Osteoblast (primary cell): ENCODE measurements at regions not wholly inside any gene's neighbourhood (a gene's known extent, or its start where the extent isn't known, plus 50 kb on each side); places are given as distances from the start of the nearest gene placed in this dataset.

Experiments used
- DNase-seq: peaks from one replicate; pipeline ENCODE4 v3.0.0; 2011; ENCODE audit warnings: low spot score, mixed read lengths; ENCODE audit not compliant: insufficient read length; ENCODE audit errors: missing footprints
- H2AFZ ChIP-seq: 2 replicates; pipeline ENCODE4 v1.6.0; 2011; ENCODE audit warnings: mild to moderate bottlenecking, low read length
- H3K27ac ChIP-seq: 2 replicates; pipeline ENCODE4 v1.5.1; 2011; ENCODE audit warnings: mild to moderate bottlenecking, low read depth, low read length, moderate library complexity
- H3K27me3 ChIP-seq: 2 replicates; pipeline ENCODE4 v1.6.0; 2012; ENCODE audit warnings: mild to moderate bottlenecking, control low read depth, inconsistent platforms, low read length, moderate library complexity; ENCODE audit not compliant: insufficient read depth
- H3K36me3 ChIP-seq: 2 replicates; pipeline ENCODE4 v1.5.1; 2011; ENCODE audit warnings: mild to moderate bottlenecking, low read length, control low read depth, moderate library complexity; ENCODE audit not compliant: insufficient read depth
- H3K4me1 ChIP-seq: 2 replicates; pipeline ENCODE4 v1.5.1; 2011; ENCODE audit warnings: mild to moderate bottlenecking, low read length, control low read depth, moderate library complexity; ENCODE audit not compliant: insufficient read depth
- H3K4me2 ChIP-seq: 2 replicates; pipeline ENCODE4 v1.6.0; 2011; ENCODE audit warnings: mild to moderate bottlenecking, low read length; ENCODE audit not compliant: insufficient read depth
- H3K4me3 ChIP-seq: fragments of 200-600 bp; sonication (generic); 3 replicates; pipeline ENCODE4 v1.5.1; 2012; ENCODE audit warnings: mild to moderate bottlenecking, low read length, inconsistent platforms; ENCODE audit not compliant: insufficient read depth
- H3K79me2 ChIP-seq: 2 replicates; pipeline ENCODE4 v1.6.0; 2012; ENCODE audit warnings: mild to moderate bottlenecking, low read length, control low read depth, inconsistent platforms; ENCODE audit not compliant: insufficient read depth
- H3K9me3 ChIP-seq: 2 replicates; pipeline ENCODE4 v1.5.1; 2011; ENCODE audit warnings: low read depth, low read length, control low read depth
- H4K20me1 ChIP-seq: 2 replicates; pipeline ENCODE4 v1.6.0; 2012; ENCODE audit warnings: mild to moderate bottlenecking, low read length, control low read depth; ENCODE audit not compliant: insufficient read depth
- TF ChIP-seq, protein P1 (sequence below): IDR thresholded peaks from 2 replicates; pipeline ENCODE4 v1.5.1; 2011; ENCODE audit warnings: mild to moderate bottlenecking, low read depth, low read length, moderate library complexity; ENCODE audit errors: extremely low read depth

DNA sequence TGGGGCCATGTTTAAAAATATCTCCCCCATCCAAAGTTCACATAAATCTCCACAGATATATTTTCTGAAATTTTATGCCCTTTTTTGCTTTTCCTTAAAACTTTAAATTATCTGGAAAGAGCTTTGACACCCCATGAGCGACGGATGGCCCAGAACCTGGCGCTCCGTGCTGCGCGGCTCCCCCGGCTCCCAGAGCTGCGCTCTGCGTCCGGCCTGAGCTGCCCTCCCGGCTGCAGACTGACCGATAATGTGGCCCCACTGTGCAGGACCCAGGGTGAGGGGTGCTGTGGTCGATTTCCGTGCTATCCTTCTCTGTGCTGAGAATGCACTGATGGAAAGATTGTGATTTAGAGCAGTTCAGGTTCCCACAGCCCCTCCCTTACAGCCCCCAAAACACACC, 292.3 kb upstream of the IRX4 start:
- Histone ChIP-seq H3K79me2 (no peaks in the 10 kb centered on the region), H3K9me3 (no peaks in the 10 kb centered on the region), H3K4me1 (no peaks in the 10 kb centered on the region), H3K36me3 (no peaks in the 10 kb centered on the region), H4K20me1 (no peaks in the 10 kb centered on the region), H2AFZ (no peak overlapping the region), H3K27me3 (no peaks in the 10 kb centered on the region), H3K4me3 (no peak overlapping the region), H3K4me2 (no peak overlapping the region), H3K27ac (no peak overlapping the region)
- TF ChIP-seq, protein P1, sequence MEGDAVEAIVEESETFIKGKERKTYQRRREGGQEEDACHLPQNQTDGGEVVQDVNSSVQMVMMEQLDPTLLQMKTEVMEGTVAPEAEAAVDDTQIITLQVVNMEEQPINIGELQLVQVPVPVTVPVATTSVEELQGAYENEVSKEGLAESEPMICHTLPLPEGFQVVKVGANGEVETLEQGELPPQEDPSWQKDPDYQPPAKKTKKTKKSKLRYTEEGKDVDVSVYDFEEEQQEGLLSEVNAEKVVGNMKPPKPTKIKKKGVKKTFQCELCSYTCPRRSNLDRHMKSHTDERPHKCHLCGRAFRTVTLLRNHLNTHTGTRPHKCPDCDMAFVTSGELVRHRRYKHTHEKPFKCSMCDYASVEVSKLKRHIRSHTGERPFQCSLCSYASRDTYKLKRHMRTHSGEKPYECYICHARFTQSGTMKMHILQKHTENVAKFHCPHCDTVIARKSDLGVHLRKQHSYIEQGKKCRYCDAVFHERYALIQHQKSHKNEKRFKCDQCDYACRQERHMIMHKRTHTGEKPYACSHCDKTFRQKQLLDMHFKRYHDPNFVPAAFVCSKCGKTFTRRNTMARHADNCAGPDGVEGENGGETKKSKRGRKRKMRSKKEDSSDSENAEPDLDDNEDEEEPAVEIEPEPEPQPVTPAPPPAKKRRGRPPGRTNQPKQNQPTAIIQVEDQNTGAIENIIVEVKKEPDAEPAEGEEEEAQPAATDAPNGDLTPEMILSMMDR: no peak
- no peak for DNase-seq

GRCh38 chr5:2174538-2174937, 291.8 kb upstream of the IRX4 start:
- no peak overlapping the region for H3K27ac ChIP-seq
- no peaks in the 10 kb centered on the region for H3K4me1 ChIP-seq
- no peak overlapping the region for H2AFZ ChIP-seq
- no peaks in the 10 kb centered on the region for H3K36me3 ChIP-seq
- no peaks in the 10 kb centered on the region for H3K9me3 ChIP-seq
- H4K20me1 ChIP-seq: no peaks in the 10 kb centered on the region
- TF ChIP-seq, protein P1: no peak
- no peaks in the 10 kb centered on the region for H3K79me2 ChIP-seq
- no peak for DNase-seq
- no peaks in the 10 kb centered on the region for H3K27me3 ChIP-seq
- no peak overlapping the region for H3K4me3 ChIP-seq
- no peak overlapping the region for H3K4me2 ChIP-seq

GRCh38 chr5:2173151-2173834, 290.6 kb upstream of the IRX4 start:
- DNase-seq: no peak
- H3K9me3 ChIP-seq: no peaks in the 10 kb centered on the region
- H3K27me3 ChIP-seq: no peaks in the 10 kb centered on the region
- H2AFZ ChIP-seq: no peak overlapping the region
- no peak overlapping the region for H3K4me2 ChIP-seq
- no peaks in the 10 kb centered on the region for H3K4me1 ChIP-seq
- H3K36me3 ChIP-seq: no peaks in the 10 kb centered on the region
- no peak overlapping the region for H3K27ac ChIP-seq
- no peaks in the 10 kb centered on the region for H3K79me2 ChIP-seq
- no peaks in the 10 kb centered on the region for H4K20me1 ChIP-seq
- no peak overlapping the region for H3K4me3 ChIP-seq
- TF ChIP-seq, protein P1: no peak

DNA sequence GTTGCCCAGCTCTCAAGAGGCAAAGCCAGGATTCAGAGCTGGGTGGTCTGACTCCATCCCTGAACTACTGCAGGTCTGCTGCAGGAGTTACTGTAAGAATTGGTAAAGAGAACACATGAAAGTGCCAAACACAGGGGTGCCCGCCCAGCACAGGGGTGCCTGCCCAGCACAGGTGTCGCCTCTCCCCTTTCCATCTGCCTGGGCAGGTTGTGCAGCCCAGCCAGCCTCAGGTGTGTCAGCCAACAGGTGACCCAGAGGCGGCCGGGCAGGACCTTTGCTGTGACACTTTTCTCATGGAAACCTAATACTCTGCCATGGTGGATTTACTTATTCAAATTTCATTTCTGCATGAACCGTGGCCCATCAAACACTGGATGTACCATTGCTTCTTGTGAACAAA, 289.7 kb upstream of the IRX4 start:
- H2AFZ ChIP-seq: no peak overlapping the region
- no peaks in the 10 kb centered on the region for H3K9me3 ChIP-seq
- DNase-seq: peak; percentile 68
- H4K20me1 ChIP-seq: no peaks in the 10 kb centered on the region
- H3K36me3 ChIP-seq: no peaks in the 10 kb centered on the region
- H3K27me3 ChIP-seq: no peaks in the 10 kb centered on the region
- no peak overlapping the region for H3K4me3 ChIP-seq
- no peak overlapping the region for H3K4me2 ChIP-seq
- H3K4me1 ChIP-seq: no peaks in the 10 kb centered on the region
- TF ChIP-seq, protein P1: no peak
- H3K79me2 ChIP-seq: no peaks in the 10 kb centered on the region
- no peak overlapping the region for H3K27ac ChIP-seq
